Sigmoid colon (tissue), 3 donors: ENCODE measurements at regions not wholly inside any gene's neighbourhood (a gene's known extent, or its start where the extent isn't known, plus 50 kb on each side); places are given as distances from the start of the nearest gene placed in this dataset.
"Not testable (repeated sequence)": the region's sequence is repeated elsewhere in the genome, so short reads cannot be mapped to it uniquely, and the experiment has no call there.

Experiments
- CTCF ChIP-seq, 4 experiments: fragments of 450-650 bp in 3 of 4; fragments of 200-600 bp in 1 of 4; IDR thresholded peaks; one replicate each; pipeline ENCODE4 v1.5.1; 2016 to 2019; ENCODE audit warnings: antibody characterized with exemption in 4 of 4, mild to moderate bottlenecking in 3 of 4, moderate library complexity in 2 of 4
- POLR2A ChIP-seq, 2 donors: fragments of 450-650 bp; IDR thresholded peaks; one replicate each; pipeline ENCODE4 v1.6.1; 2016; ENCODE audit warnings: antibody characterized with exemption in 2 of 2, mild to moderate bottlenecking in 2 of 2, moderate library complexity in 2 of 2

DNA sequence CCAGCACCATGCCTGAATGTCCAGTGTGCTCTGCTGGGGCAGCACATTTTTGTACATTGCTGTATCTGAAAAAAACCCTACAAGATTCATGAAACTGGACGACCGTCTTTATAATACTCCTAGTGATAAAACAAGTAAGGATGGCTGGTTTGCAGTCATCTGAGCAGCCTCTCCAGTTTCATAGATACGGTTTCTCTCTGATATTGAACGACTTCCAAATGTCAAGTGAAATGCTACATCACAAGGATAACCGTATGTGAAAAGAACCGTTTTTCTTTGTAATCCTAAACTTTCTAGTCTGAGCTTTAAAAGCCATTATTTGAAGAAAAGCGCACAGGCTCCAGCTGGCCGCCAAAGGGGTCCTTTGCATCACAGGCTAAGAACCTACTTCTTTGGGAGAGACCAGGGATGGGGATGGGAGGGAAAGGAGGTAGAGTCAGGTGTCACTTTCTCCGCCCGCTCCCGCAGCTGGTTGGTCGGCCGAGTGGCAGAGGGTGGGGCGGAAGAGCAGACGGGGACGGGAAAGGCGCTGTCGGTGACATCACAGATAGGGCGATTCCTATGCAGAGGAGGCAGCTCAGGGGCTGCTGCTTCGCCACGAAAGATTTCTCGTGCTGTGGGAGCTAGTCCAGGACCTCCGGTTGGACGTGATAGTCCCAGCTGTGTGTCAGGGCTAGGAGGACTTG, 180.4 kb upstream of the NOTCH2NLA start:
- not testable (repeated sequence) for TF ChIP-seq CTCF, POLR2A (IDR thresholded peaks at IDR 0.05)
